Muscle of leg (tissue), 3 donors: ENCODE measurements at regions not wholly inside any gene's neighbourhood (a gene's known extent, or its start where the extent isn't known, plus 50 kb on each side); places are given as distances from the start of the nearest gene placed in this dataset.

Experiments used
- DNase-seq: peaks from one replicate; pipeline ENCODE4 v3.0.0; 2013
- H3K27ac ChIP-seq: one replicate; pipeline ENCODE4 v1.5.1; 2013; ENCODE audit warnings: mild to moderate bottlenecking, low read length, control low read depth
- H3K27me3 ChIP-seq: one replicate; pipeline ENCODE4 v1.6.1; 2013; ENCODE audit warnings: low read length; ENCODE audit not compliant: control insufficient read depth, insufficient read depth
- H3K36me3 ChIP-seq: one replicate; pipeline ENCODE4 v1.6.1; 2013; ENCODE audit warnings: low read length; ENCODE audit not compliant: control insufficient read depth, insufficient read depth
- H3K4me1 ChIP-seq: one replicate; pipeline ENCODE4 v1.6.1; 2013; ENCODE audit warnings: low read length; ENCODE audit not compliant: control insufficient read depth, insufficient read depth
- H3K4me3 ChIP-seq: one replicate; pipeline ENCODE4 v1.5.1; 2013; ENCODE audit warnings: low read length, control low read depth
- H3K9me3 ChIP-seq: replicated peaks from 2 replicates; pipeline ENCODE4 v1.6.1; 2013; ENCODE audit warnings: low read depth, low read length; ENCODE audit not compliant: control insufficient read depth
- WGBS: methylation state at CpG from one replicate; pipeline ENCODE4 v1.1.5; 2013; ENCODE audit warnings: missing lambda C conversion rate; ENCODE audit not compliant: insufficient coverage; 5-methylcytosine and 5-hydroxymethylcytosine counted together

DNA sequence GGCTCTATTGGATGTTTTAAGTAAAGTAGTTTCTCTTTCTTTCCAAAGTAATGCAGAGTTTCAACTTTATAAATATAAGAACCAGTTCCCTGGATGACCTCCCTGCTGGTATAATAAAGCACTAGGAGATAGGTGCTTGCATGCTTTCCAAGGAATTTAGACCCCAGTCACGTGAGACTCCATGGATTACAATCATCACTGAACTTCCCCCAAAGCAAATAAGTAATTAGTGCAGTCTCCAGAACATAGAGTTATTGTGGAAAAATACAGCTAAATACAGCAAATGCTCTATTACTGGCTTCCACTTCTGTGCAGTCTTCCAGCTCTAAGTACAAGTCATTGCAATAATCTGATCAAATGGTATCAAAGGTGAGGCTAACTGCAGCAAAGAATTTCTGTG, 220.2 kb upstream of the STEAP1 start:
- peak; percentile 26 for DNase-seq
- Histone ChIP-seq H3K9me3 (no peaks in the 10 kb centered on the region), H3K36me3 (no peaks in the 10 kb centered on the region), H3K27ac (no peak overlapping the region), H3K4me1 (no peaks in the 10 kb centered on the region), H3K27me3 (no peaks in the 10 kb centered on the region), H3K4me3 (no peak overlapping the region)
- no CpG with 5 or more reads among the region's 1 CpG for WGBS

DNA sequence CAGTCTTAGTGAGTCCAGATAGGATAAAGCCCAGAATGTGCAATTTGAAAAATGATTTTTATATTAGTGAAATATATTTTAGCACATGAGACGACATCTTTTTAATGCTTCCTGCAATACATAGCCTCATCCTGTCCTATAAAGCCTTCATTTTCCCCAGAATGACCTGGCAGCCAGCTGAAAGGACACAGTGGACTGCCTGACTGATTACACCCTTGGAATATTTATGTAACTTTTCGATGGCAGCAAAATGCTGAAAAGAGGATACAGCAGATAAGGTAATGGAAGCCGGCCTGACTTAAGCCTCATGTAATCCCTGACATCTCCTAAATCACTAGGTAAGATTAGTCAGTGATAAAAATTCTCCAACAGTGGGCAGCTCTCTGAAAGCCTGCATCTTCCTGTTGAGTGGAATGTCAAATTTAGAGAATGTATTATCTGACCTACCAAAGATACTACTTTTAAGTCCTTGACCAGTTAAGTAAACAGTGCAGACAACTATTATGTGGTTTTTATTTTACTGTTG, 210.7 kb upstream of the STEAP1 start:
- Histone ChIP-seq H3K4me1 (no peaks in the 10 kb centered on the region), H3K27ac (no peak overlapping the region)
- WGBS = no CpG with 5 or more reads among the region's 3 CpGs

DNA sequence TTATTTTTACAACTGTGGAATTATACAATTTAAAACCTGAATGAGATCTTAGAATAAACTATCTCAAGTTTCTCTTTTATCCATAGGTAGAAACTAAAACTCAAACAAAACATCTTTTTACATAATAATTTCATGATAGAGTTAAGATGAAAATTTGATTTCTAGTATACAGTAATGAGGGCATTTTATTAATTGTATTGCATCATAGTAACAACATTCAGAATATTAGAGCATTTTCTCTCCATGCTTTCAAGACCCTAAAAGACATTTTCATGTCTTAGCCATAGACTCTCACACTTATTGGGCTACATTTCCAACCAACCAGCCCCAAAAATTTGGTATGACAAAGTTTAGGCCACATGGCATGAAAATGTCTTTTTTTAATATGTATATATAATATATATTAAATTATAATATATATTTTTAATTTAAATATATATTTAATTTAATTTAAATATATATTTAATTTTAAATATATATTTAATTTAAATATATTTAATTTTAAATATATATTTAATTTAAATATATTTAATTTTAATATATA, 195.7 kb upstream of the STEAP1 start:
- H3K9me3 ChIP-seq = no peaks in the 10 kb centered on the region
- H3K27ac ChIP-seq = no peak overlapping the region
- H3K36me3 ChIP-seq = no peaks in the 10 kb centered on the region
- H3K4me1 ChIP-seq = no peaks in the 10 kb centered on the region
- H3K4me3 ChIP-seq = no peak overlapping the region
- no peaks in the 10 kb centered on the region for H3K27me3 ChIP-seq
- no peak for DNase-seq

More for the DNA sequence above, 210.7 kb upstream of the STEAP1 start:
- no peaks in the 10 kb centered on the region for H3K27me3 ChIP-seq
- no peaks in the 10 kb centered on the region for H3K36me3 ChIP-seq
- H3K9me3 ChIP-seq = no peaks in the 10 kb centered on the region
- H3K4me3 ChIP-seq = no peak overlapping the region
- DNase-seq = no peak

DNA sequence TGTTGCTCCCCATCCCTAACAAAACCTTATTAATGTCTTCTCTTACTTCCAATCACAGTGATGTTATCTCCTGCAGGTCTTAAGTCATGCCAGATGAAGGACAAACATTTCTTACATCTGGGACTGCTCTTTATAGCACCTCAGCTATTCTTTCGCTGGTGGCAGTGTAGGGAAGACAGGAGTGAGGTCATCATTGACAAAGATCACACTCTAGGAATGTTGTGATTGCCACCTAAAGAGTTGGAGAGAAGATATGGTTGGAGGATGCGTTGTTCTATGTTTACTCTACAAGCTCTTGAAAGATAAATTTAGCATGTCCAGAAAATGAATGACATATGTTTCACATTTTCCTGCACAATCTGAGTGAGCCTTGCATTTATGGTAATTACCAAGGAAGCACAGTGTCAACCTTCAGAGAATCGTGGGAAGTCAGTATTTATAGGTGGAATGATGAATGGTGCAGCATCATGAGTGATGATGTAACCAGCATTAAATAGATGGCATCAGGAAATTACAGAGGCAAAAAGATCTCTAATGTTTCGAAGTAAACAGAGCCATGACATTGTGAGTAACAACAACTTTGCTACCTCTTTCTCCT, 188.1 kb upstream of the STEAP1 start:
- no CpG with 5 or more reads among the region's 4 CpGs for WGBS
- Histone ChIP-seq H3K27ac (no peak overlapping the region), H3K9me3 (no peaks in the 10 kb centered on the region), H3K4me1 (no peaks in the 10 kb centered on the region), H3K27me3 (no peaks in the 10 kb centered on the region), H3K36me3 (no peaks in the 10 kb centered on the region), H3K4me3 (no peak overlapping the region)
- DNase-seq = no peak

DNA sequence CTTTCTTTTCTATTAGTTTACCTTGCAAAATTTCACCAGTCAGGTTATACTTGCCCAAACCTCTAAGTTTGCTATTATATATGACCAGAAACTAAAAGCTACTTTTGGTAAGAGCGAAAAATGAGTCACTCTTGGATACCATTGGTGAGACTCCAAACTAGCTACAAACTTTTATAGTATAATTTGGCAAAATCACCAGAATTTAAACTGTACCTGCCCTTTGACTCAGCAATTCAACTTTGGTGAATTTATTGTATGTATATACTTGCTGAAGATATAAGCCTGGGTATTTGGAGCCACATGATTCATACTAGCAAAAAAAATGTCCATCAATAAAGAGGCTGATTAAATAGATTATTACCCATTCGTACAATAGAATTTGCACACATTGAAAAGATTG, 178.7 kb upstream of the STEAP1 start:
- no peaks in the 10 kb centered on the region for H3K27me3 ChIP-seq
- no CpG with 5 or more reads among the region's 2 CpGs for whole genome bisulfite sequencing
- no peaks in the 10 kb centered on the region for H3K36me3 ChIP-seq
- H3K9me3 ChIP-seq = no peaks in the 10 kb centered on the region
- no peak overlapping the region for H3K4me3 ChIP-seq
- no peak overlapping the region for H3K27ac ChIP-seq
- H3K4me1 ChIP-seq = no peaks in the 10 kb centered on the region
- DNase-seq = no peak

DNA sequence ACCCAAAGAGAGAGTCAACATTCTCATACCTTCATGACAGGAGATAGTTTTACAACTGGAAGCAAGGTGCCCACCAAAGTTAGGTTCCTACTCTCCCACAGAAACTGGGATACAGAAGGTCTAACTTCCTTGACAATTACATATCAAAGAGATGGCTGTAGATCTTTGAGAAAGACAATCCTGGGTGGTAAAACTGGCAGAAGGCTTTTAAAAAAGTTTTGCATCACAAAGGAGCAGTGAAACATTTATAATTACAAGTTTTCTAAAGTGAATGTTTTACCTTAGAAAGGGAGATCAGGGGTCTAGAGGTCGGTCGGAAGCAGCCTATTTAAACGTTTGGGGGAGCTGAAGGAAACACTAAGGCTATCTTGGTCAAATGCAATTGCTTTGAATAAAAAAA, 166.6 kb upstream of the STEAP1 start:
- no peak overlapping the region for H3K27ac ChIP-seq
- no peaks in the 10 kb centered on the region for H3K27me3 ChIP-seq
- no peak for DNase-seq
- H3K9me3 ChIP-seq = no peaks in the 10 kb centered on the region
- 60% methylated on average over 3 of the region's 3 CpGs for WGBS
- H3K4me1 ChIP-seq = no peaks in the 10 kb centered on the region
- no peak overlapping the region for H3K4me3 ChIP-seq
- H3K36me3 ChIP-seq = no peaks in the 10 kb centered on the region

DNA sequence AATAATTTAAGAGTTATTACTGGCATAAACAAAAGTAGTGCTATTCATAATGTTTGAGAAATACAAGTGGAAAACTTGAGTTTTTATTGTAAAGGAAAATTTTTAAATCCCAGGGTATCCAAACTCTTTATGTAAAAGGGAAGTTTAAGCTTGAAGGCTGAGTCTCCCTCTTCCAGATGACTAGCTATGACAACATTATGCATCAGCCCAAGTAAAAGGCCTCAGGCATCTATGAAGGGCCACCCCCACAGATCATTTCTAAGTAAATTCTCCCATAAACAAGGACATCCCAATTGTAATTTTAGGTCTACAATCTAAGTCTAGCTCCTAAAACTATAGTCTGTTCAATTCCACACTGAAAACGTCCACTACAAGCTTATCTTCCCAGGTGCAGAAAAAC, 166.2 kb upstream of the STEAP1 start:
- no peak overlapping the region for H3K4me3 ChIP-seq
- DNase-seq = no peak
- H3K27ac ChIP-seq = no peak overlapping the region
- no peaks in the 10 kb centered on the region for H3K36me3 ChIP-seq
- H3K4me1 ChIP-seq = no peaks in the 10 kb centered on the region
- WGBS = 0% methylated on average over 1 of the region's 1 CpG
- no peaks in the 10 kb centered on the region for H3K27me3 ChIP-seq
- H3K9me3 ChIP-seq = no peaks in the 10 kb centered on the region

DNA sequence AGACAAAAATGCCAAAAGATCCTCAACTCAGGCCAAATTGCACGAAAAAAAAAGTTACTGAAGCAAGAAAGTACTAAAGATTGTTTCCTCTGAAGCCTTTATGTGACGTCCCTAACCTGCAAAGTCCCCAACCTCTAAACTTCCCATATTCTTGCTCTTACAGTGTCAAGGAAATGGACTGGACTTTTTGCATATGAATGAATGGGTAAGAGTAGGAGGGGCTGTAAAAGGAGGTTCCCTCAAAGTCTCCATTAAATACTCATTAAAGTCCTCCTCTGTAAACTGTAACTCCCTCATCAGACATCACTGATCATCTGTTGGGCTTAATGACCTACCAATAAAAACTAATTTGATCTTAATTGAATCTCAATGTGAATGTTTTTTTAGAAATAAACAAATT, 164.8 kb upstream of the STEAP1 start:
- WGBS = no CpG with 5 or more reads among the region's 2 CpGs
- Histone ChIP-seq H3K36me3 (no peaks in the 10 kb centered on the region), H3K4me1 (no peaks in the 10 kb centered on the region), H3K27me3 (no peaks in the 10 kb centered on the region), H3K4me3 (no peak overlapping the region), H3K27ac (no peak overlapping the region), H3K9me3 (no peaks in the 10 kb centered on the region)
- no peak for DNase-seq

DNA sequence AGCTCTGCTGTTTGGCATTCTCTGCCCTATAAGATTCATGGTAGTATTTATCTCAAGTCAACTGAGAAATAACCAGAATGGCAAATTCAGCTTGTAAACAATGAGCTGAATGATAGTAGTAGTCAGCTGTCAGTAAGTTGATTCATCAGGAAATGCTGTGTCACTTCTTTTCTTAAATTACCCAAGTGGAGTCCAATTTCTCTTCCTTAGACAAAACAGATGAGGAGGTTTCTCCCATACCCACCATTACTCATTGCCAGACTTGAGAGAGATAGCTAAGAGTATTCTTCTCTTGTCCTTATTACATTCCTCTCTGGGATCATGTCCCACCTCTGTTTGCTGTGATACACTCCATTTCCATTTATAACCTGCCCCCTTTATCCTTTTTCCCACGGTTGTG, 159.8 kb upstream of the STEAP1 start:
- Histone ChIP-seq H3K4me1 (no peaks in the 10 kb centered on the region), H3K4me3 (no peak overlapping the region), H3K36me3 (no peaks in the 10 kb centered on the region), H3K27ac (no peak overlapping the region), H3K27me3 (no peaks in the 10 kb centered on the region), H3K9me3 (no peaks in the 10 kb centered on the region)
- no peak for DNase-seq
- WGBS = 89% methylated on average over 1 of the region's 1 CpG

DNA sequence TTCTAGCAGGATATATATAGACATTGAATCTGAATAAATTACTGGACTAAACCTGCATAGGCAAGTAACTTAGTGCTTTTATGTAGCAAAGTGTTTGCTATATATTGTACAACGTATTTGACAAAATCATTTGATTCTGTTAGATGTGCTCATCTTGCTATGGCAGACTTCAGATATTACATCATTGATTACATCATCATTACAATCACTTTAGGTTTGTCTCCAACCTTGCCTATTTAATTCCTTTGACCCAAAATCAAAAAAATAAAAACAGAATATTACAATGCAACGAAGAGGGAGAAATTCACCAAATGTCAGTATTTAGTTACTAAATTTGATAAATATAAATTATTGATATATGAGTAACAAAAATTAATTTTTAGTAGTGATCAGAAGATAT, 155.7 kb upstream of the STEAP1 start:
- no peaks in the 10 kb centered on the region for H3K9me3 ChIP-seq
- H3K27ac ChIP-seq = no peak overlapping the region
- H3K27me3 ChIP-seq = no peaks in the 10 kb centered on the region
- H3K36me3 ChIP-seq = no peaks in the 10 kb centered on the region
- H3K4me1 ChIP-seq = no peaks in the 10 kb centered on the region
- WGBS = no CpG with 5 or more reads among the region's 2 CpGs
- H3K4me3 ChIP-seq = no peak overlapping the region
- DNase-seq = no peak

DNA sequence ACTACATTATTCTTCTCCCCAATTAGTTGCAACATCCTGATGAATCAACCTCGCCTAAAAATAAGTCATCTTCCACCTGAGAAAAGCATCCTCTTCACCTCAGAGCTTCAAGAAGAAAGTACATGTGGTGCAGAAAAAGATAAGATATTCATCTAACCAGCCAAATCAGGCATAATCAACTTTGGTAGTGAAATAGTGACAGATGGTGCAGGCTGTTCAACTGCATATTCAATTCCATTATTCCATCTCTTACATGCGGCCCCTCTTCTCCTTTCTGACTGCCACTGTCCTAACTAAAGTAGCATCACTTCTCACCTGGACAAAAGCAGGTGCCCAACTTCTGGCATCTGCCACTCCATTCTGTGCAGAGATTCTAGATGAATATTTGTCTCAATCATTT, 148.4 kb upstream of the STEAP1 start:
- no peaks in the 10 kb centered on the region for H3K27me3 ChIP-seq
- no peaks in the 10 kb centered on the region for H3K4me1 ChIP-seq
- no peak for DNase-seq
- H3K36me3 ChIP-seq = no peaks in the 10 kb centered on the region
- no peak overlapping the region for H3K27ac ChIP-seq
- H3K9me3 ChIP-seq = no peaks in the 10 kb centered on the region
- no CpG with 5 or more reads among the region's 2 CpGs for WGBS
- H3K4me3 ChIP-seq = no peak overlapping the region
